ENCODE measurements at regions not wholly inside any gene's neighbourhood (a gene's known extent, or its start where the extent isn't known, plus 50 kb on each side); places are given as distances from the start of the nearest gene placed in this dataset.

GRCh38 chr3:22859618-22860017, 343.5 kb upstream of the UBE2E2 start (continued):
- TF ChIP-seq MYC (IDR thresholded peaks at IDR 0.05; ENCODE audit: low read depth, low read length): no peak
- TF ChIP-seq MYC (CRISPR knock-in tag; IDR thresholded peaks at IDR 0.05; ENCODE audit: borderline replicate concordance, low read depth): no peak

GRCh38 chr3:22861426-22861825, 341.7 kb upstream of the UBE2E2 start:
- no peaks in the 10 kb centered on the region for H3K79me2 ChIP-seq (ENCODE audit: control insufficient read depth, insufficient read depth, low read length)
- H3K4me2 ChIP-seq (ENCODE audit: insufficient read depth, low read length): no peak overlapping the region
- no peaks in the 10 kb centered on the region for H4K20me1 ChIP-seq (replicated peaks; ENCODE audit: control insufficient read depth, insufficient read depth, low read length)
- ATAC-seq (no peak), DNase-seq (ENCODE audit: extremely low read depth in 1 of 4, low spot score in 3 of 4) (no peak), FAIRE-seq (peak; percentile 11)
- intact Hi-C loops (cut with micrococcal nuclease) (no loop called here), in situ Hi-C loops (cut with MboI) (no loop called here)
- whole genome bisulfite sequencing (ENCODE audit: insufficient coverage, low coverage, missing lambda C conversion rate): 0% methylated on average over 3 of the region's 3 CpGs
- POLR2A ChIA-PET: no interaction called here
- no peak overlapping the region for H3K4me3 ChIP-seq
- CTCF ChIA-PET (ENCODE audit: low intra/inter-chr PET ratio): no interaction called here
- H3K4me1 ChIP-seq (replicated peaks in 1 of 2; ENCODE audit: control insufficient read depth in 2 of 2, insufficient read depth in 2 of 2, low read length in 2 of 2): no peaks in the 10 kb centered on the region
- H3K9me3 ChIP-seq (replicated peaks; ENCODE audit: control insufficient read depth, insufficient read depth, low read depth, low read length): no peaks in the 10 kb centered on the region
- H3K36me3 ChIP-seq (ENCODE audit: control insufficient read depth, insufficient read depth, low read length): no peaks in the 10 kb centered on the region
- H3K9ac ChIP-seq (ENCODE audit: insufficient read depth in 1 of 2, low read depth in 2 of 2, low read length in 2 of 2): no peak overlapping the region
- no peaks in the 10 kb centered on the region for H3K9me1 ChIP-seq (ENCODE audit: control insufficient read depth, insufficient read depth, low read length)
- H3K27me3 ChIP-seq (ENCODE audit: control insufficient read depth in 2 of 2, insufficient read depth in 2 of 2, low read length in 2 of 2): no peaks in the 10 kb centered on the region
- TF ChIP-seq LEF1 (IDR thresholded peaks at IDR 0.05) (no peak), XRCC4 (IDR thresholded peaks at IDR 0.05; ENCODE audit: extremely low read depth, insufficient read depth, insufficient read length) (no peak)
- BruUV-seq (replicated peaks): no TSS peak
- no peak overlapping the region for H3K27ac ChIP-seq (ENCODE audit: extremely low read depth, low read depth, low read length)
- no peak overlapping the region for H2AFZ ChIP-seq (ENCODE audit: low read depth, low read length)

GRCh38 chr3:22862111-22862510, 341.0 kb upstream of the UBE2E2 start:
- no peak overlapping the region for H3K4me2 ChIP-seq (ENCODE audit: insufficient read depth, low read length)
- in situ Hi-C loops (cut with MboI): no loop called here
- H3K79me2 ChIP-seq (ENCODE audit: control insufficient read depth, insufficient read depth, low read length): no peaks in the 10 kb centered on the region
- H3K27ac ChIP-seq (ENCODE audit: extremely low read depth, low read depth, low read length): no peak overlapping the region
- FAIRE-seq (no peak), DNase-seq (ENCODE audit: extremely low read depth in 1 of 4, low spot score in 3 of 4) (no peak), ATAC-seq (no peak)
- intact Hi-C loops (cut with micrococcal nuclease): no loop called here
- no peaks in the 10 kb centered on the region for H3K4me1 ChIP-seq (replicated peaks in 1 of 2; ENCODE audit: control insufficient read depth in 2 of 2, insufficient read depth in 2 of 2, low read length in 2 of 2)
- no peaks in the 10 kb centered on the region for H3K9me3 ChIP-seq (replicated peaks; ENCODE audit: control insufficient read depth, insufficient read depth, low read depth, low read length)
- H3K9ac ChIP-seq (ENCODE audit: insufficient read depth in 1 of 2, low read depth in 2 of 2, low read length in 2 of 2): no peak overlapping the region
- no peak overlapping the region for H3K4me3 ChIP-seq
- BruUV-seq (replicated peaks): no TSS peak
- H4K20me1 ChIP-seq (replicated peaks; ENCODE audit: control insufficient read depth, insufficient read depth, low read length): no peaks in the 10 kb centered on the region
- no peaks in the 10 kb centered on the region for H3K36me3 ChIP-seq (ENCODE audit: control insufficient read depth, insufficient read depth, low read length)
- WGBS (ENCODE audit: insufficient coverage, low coverage, missing lambda C conversion rate): 0% methylated on average over 5 of the region's 5 CpGs
- H3K27me3 ChIP-seq (ENCODE audit: control insufficient read depth in 2 of 2, insufficient read depth in 2 of 2, low read length in 2 of 2): no peaks in the 10 kb centered on the region
- no peaks in the 10 kb centered on the region for H3K9me1 ChIP-seq (ENCODE audit: control insufficient read depth, insufficient read depth, low read length)
- H2AFZ ChIP-seq (ENCODE audit: low read depth, low read length): no peak overlapping the region
- POLR2A ChIA-PET: no interaction called here
- CTCF ChIA-PET (ENCODE audit: low intra/inter-chr PET ratio): no interaction called here
- TF ChIP-seq GABPB1 (CRISPR knock-in tag; IDR thresholded peaks at IDR 0.05) (no peak), HMG20A (CRISPR knock-in tag; conservative IDR thresholded peaks at IDR 0.05) (no peak), EP400 (IDR thresholded peaks at IDR 0.05) (no peak), KLF6 (CRISPR knock-in tag; IDR thresholded peaks at IDR 0.05; ENCODE audit: borderline replicate concordance) (no peak), ILK (tag; IDR thresholded peaks at IDR 0.05; ENCODE audit: borderline replicate concordance, low read depth) (no peak)
- TF ChIP-seq, protein P1, sequence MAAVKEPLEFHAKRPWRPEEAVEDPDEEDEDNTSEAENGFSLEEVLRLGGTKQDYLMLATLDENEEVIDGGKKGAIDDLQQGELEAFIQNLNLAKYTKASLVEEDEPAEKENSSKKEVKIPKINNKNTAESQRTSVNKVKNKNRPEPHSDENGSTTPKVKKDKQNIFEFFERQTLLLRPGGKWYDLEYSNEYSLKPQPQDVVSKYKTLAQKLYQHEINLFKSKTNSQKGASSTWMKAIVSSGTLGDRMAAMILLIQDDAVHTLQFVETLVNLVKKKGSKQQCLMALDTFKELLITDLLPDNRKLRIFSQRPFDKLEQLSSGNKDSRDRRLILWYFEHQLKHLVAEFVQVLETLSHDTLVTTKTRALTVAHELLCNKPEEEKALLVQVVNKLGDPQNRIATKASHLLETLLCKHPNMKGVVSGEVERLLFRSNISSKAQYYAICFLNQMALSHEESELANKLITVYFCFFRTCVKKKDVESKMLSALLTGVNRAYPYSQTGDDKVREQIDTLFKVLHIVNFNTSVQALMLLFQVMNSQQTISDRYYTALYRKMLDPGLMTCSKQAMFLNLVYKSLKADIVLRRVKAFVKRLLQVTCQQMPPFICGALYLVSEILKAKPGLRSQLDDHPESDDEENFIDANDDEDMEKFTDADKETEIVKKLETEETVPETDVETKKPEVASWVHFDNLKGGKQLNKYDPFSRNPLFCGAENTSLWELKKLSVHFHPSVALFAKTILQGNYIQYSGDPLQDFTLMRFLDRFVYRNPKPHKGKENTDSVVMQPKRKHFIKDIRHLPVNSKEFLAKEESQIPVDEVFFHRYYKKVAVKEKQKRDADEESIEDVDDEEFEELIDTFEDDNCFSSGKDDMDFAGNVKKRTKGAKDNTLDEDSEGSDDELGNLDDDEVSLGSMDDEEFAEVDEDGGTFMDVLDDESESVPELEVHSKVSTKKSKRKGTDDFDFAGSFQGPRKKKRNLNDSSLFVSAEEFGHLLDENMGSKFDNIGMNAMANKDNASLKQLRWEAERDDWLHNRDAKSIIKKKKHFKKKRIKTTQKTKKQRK (IDR thresholded peaks at IDR 0.05; ENCODE audit: borderline replicate concordance, low read depth, low read length): no peak
